ENCODE measurements at regions not wholly inside any gene's neighbourhood (a gene's known extent, or its start where the extent isn't known, plus 50 kb on each side); places are given as distances from the start of the nearest gene placed in this dataset.

- Histone ChIP-seq H3K27ac (peak overlapping the region; percentile 74), H3K27me3 (replicated peaks) (no peaks in the 10 kb centered on the region), H3K36me3 (replicated peaks) (no peaks in the 10 kb centered on the region), H3K4me3 (ENCODE audit: low read depth, low read length) (no peak overlapping the region)
- TF ChIP-seq, protein P1, sequence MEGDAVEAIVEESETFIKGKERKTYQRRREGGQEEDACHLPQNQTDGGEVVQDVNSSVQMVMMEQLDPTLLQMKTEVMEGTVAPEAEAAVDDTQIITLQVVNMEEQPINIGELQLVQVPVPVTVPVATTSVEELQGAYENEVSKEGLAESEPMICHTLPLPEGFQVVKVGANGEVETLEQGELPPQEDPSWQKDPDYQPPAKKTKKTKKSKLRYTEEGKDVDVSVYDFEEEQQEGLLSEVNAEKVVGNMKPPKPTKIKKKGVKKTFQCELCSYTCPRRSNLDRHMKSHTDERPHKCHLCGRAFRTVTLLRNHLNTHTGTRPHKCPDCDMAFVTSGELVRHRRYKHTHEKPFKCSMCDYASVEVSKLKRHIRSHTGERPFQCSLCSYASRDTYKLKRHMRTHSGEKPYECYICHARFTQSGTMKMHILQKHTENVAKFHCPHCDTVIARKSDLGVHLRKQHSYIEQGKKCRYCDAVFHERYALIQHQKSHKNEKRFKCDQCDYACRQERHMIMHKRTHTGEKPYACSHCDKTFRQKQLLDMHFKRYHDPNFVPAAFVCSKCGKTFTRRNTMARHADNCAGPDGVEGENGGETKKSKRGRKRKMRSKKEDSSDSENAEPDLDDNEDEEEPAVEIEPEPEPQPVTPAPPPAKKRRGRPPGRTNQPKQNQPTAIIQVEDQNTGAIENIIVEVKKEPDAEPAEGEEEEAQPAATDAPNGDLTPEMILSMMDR (IDR thresholded peaks at IDR 0.05; ENCODE audit: low read depth, low read length, missing control alignments): no peak
- in situ Hi-C loops (cut with HindIII; ENCODE audit: low pct_ligation_motif_present, low sequenced_read_pairs): no loop called here
- peak; percentile 63 for DNase-seq
Measured at GRCh38 chr4:143286701-143287571, 49.7 kb upstream of the GAB1 start.

All from brain microvascular endothelial cell (primary cell).